ENCODE measurements at regions not wholly inside any gene's neighbourhood (a gene's known extent, or its start where the extent isn't known, plus 50 kb on each side); places are given as distances from the start of the nearest gene placed in this dataset.
A peak's percentile ranks its signal among the peaks of the same experiment; 100 is the strongest.

- TF ChIP-seq CTCF (IDR thresholded peaks at IDR 0.05; ENCODE audit: borderline replicate concordance, control extremely low read depth, extremely low read depth, insufficient read depth, missing control alignments) = no peak
- no peak for DNase-seq (ENCODE audit: low spot score)
- in situ Hi-C loops (cut with MboI; ENCODE audit: low sequenced_read_pairs, unreplicated experiment) = no loop called here
Observed at GRCh38 chr4:17094159-17094875, 195.9 kb upstream of the LDB2 start.

GRCh38 chr4:17093481-17093880, 195.0 kb upstream of the LDB2 start:
- in situ Hi-C loops (cut with MboI; ENCODE audit: low sequenced_read_pairs, unreplicated experiment) = no loop called here
- no peak for TF ChIP-seq CTCF (IDR thresholded peaks at IDR 0.05; ENCODE audit: borderline replicate concordance, control extremely low read depth, extremely low read depth, insufficient read depth, missing control alignments)
- DNase-seq (ENCODE audit: low spot score) = no peak

GRCh38 chr4:17092736-17093437, 194.4 kb upstream of the LDB2 start:
- peak; percentile 8 for DNase-seq (ENCODE audit: low spot score)
- no peak for TF ChIP-seq CTCF (IDR thresholded peaks at IDR 0.05; ENCODE audit: borderline replicate concordance, control extremely low read depth, extremely low read depth, insufficient read depth, missing control alignments)
- in situ Hi-C loops (cut with MboI; ENCODE audit: low sequenced_read_pairs, unreplicated experiment) = no loop called here

- in situ Hi-C loops (cut with MboI; ENCODE audit: low sequenced_read_pairs, unreplicated experiment) = no loop called here
- DNase-seq (ENCODE audit: low spot score) = no peak
- no peak for TF ChIP-seq CTCF (IDR thresholded peaks at IDR 0.05; ENCODE audit: borderline replicate concordance, control extremely low read depth, extremely low read depth, insufficient read depth, missing control alignments)
Observed at GRCh38 chr4:17091104-17091503, 192.7 kb upstream of the LDB2 start.

GRCh38 chr4:17090063-17090462, 191.6 kb upstream of the LDB2 start:
- DNase-seq (ENCODE audit: low spot score) = no peak
- no peak for TF ChIP-seq CTCF (IDR thresholded peaks at IDR 0.05; ENCODE audit: borderline replicate concordance, control extremely low read depth, extremely low read depth, insufficient read depth, missing control alignments)
- in situ Hi-C loops (cut with MboI; ENCODE audit: low sequenced_read_pairs, unreplicated experiment) = no loop called here

- TF ChIP-seq CTCF (IDR thresholded peaks at IDR 0.05; ENCODE audit: borderline replicate concordance, control extremely low read depth, extremely low read depth, insufficient read depth, missing control alignments) = no peak
- in situ Hi-C loops (cut with MboI; ENCODE audit: low sequenced_read_pairs, unreplicated experiment) = no loop called here
- DNase-seq (ENCODE audit: low spot score) = no peak
Observed at GRCh38 chr4:17085416-17085815, 187.0 kb upstream of the LDB2 start.
